Epithelial cell of prostate (primary cell): ENCODE measurements at regions not wholly inside any gene's neighbourhood (a gene's known extent, or its start where the extent isn't known, plus 50 kb on each side); places are given as distances from the start of the nearest gene placed in this dataset.
A peak's percentile ranks its signal among the peaks of the same experiment; 100 is the strongest.
"Not testable (repeated sequence)": the region's sequence is repeated elsewhere in the genome, so short reads cannot be mapped to it uniquely, and the experiment has no call there.

Experiments
- DNase-seq: peaks from one replicate; pipeline ENCODE4 v3.0.0-alpha.2; 2011; ENCODE audit warnings: low read depth, low spot score
- H3K27ac ChIP-seq: fragments of 450-650 bp; 2 replicates; pipeline ENCODE4 v1.5.1; 2017; ENCODE audit warnings: mild to moderate bottlenecking

DNA sequence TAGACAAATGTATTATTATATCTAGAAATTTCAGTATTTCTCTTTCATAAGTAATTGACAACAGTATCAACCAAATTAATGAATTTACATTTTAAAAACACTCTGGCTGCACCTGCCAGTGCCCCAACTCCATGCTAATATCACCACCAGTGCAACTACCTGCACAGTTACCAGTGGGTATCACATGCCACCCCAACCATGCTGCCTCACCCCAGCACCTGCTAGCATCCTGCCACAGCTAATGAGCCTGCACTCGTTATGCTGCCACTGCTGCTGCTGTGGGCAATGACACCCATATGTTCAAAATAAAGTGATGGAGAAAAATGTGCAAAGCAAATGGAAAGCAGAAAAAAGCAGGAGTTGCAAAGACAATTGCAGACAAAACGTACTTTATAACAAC is 855.9 kb upstream of the MANEA start:
- no peak overlapping the region for H3K27ac ChIP-seq
- DNase-seq = no peak

DNA sequence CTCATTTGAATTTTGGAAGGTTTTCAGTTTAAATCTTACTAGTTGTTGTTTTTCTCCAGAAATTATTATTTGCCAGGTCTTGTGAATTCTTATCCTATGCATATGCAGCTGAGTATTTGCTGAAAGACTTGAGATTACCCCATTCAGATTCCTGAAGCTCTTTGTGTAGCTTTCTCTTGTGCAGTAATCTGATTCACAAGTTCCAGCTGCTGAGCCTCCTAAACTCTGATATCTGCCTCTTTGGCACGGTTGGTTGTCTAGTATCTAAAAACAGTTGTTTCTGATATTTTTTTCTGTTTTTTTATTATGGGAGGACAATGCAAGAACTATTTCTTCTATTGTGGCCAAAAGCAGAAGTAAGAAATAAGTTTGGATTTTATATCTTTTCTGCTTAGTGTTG is 863.9 kb upstream of the MANEA start:
- DNase-seq = no peak
- H3K27ac ChIP-seq = no peak overlapping the region

DNA sequence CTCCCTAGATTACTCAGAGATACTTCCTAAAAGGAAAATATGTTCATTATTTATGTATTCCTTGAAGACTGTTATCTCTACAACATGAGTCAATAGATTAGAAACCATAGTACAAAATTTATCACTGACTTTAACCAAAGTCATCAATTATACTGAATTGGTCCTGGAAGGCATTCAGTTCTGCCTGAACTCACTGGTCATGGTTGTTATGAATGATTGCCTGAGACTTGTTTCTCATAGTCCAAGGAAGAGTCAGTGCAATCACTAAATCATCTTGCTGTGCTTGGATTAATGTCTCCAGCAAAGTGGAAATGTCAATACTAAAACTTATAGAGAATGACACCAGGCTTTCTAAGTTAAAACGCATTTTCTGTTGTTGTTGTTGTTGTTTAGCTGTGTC is 878.6 kb upstream of the MANEA start:
- H3K27ac ChIP-seq = no peak overlapping the region

DNA sequence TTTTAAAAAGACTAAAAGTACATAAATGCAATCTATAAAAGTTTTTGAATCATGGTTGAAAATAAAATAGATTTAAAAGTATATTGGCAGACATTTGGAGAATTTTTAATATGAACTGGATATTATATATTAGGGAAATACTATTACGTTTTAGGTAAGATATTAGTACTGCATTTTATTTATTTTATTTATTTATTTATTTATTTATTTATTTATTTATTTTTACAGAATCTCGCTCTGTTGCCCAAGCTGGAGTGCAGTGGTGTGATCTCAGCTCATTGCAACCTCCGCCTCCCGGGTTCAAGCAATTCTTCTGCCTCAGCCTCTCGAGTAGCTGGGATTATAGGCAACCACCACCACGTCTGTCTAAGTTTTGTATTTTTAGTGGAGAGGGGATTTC is 890.1 kb upstream of the MANEA start:
- H3K27ac ChIP-seq, DNase-seq: not testable (repeated sequence)

More for the DNA sequence above, 878.6 kb upstream of the MANEA start:
- no peak for DNase-seq

DNA sequence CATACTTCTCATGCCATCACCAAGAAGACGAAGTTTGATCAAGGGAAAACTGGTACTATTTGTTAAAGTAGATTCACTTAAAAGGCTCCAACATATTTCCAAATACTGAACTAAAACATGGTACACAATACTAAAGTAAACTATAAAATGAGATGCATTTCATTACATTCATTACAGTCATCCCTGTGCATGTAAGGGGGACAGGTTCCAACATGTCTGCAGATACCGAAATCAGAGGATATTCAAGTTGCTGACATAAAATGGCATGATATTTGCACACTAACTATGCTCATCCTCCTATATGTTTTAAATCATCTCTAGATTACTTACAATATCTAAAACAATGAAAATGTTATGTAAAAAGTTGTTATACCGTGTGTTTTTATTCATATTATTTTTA is 893.9 kb upstream of the MANEA start:
- H3K27ac ChIP-seq = peak overlapping the region; percentile 43
- peak; percentile 55 for DNase-seq

DNA sequence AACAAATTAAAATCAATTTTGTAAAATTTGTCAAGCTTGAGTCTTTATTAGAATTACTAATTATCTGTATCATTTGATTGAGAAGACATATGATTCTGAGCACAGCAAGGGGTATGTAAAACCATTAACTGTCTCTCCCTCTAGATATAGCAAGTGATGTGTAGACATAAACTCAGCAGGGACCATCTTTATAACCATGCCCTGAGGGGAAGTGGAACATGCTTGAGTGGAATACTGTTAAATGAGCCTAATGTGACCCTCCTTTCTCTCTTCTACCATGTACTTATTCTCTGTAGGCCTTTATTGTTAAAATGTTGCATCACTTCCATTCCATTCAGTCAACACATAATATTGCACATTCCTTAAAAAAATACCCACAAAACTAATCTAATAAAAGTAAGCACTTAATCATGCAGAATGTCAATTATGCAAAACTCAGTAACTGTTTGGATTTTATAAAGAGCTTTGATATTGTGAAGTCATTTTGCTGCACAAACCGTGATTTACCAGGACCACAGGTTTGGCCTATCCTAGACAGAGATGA is 896.6 kb upstream of the MANEA start:
- DNase-seq = no peak
- no peak overlapping the region for H3K27ac ChIP-seq

DNA sequence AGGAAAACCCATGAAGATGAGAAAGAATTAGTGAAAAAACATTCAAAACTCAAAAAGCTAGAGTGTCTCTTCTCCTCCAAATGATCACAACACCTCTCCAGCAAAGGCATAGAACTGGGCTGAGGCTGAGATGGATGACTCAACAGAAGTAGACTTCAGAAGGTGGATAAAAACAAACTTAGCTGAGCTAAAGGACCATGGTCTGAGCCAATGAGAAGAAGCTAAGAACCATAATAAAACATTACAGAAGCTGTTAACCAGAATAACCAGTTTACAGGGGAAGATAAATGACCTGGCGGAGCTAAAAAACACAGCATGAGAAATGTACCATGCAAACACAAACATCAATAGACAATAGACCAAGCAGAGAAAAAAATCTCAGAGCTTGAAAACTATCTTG is 904.1 kb upstream of the MANEA start:
- DNase-seq = peak; percentile 46
- H3K27ac ChIP-seq = no peak overlapping the region

DNA sequence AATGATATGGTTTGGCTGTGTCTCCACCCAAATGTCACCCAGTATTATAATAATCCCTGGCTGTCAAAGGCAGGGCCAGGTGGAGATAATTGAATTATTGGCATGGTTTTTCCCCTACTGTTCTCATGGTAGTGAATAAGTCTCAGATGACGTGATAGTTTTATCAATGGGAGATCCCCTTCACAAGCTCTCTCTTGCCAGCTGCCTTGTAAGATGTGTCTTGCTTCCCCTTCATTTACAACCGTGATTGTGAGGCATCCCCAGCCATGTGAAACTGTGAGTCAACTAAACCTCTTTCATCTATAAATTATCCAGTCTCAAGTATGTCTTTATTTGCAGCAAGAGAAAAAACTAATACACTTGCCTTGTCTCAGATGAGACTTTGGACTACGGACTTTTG is 907.3 kb upstream of the MANEA start:
- no peak for DNase-seq

DNA sequence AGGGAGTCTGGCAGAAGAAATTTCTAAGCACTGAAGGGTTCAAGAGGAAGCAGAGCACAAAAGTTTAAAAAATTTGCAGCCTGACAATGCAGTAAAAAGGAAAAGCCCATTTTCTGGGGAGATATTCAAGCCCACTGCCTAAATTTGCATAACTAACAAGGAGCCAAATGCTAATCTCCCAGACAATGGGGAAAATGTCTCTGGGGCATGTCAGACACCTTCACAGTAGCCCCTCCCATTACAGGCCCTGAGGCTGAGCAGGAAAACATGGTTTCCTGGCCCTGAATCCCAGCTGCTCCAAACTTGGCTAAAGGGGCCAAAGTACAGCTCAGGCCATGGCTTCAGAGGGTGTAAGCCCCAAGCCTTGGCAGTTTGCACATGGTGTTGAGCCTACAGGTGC is 908.5 kb upstream of the MANEA start:
- DNase-seq = no peak
- H3K27ac ChIP-seq = no peak overlapping the region

More for the DNA sequence above, 907.3 kb upstream of the MANEA start:
- no peak overlapping the region for H3K27ac ChIP-seq

DNA sequence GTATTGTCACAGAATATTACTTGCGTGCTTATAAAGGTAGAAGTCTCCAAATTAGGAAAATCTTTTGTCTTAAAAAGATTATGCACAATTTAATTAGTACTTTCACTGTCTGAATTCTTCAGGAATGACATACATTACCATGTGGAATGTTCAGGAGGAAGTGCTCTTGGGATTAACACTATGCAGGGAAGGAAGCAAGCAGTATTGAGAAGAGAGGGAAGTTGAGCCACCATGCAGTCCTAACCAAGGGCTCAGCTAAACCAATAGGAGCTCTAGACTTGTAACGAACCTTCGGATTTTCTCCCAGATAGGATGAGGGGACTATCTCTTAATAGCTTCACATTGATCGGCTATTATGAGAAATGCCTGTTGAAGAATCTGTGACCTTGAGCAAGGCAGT is 918.4 kb upstream of the MANEA start:
- DNase-seq = no peak
- no peak overlapping the region for H3K27ac ChIP-seq

DNA sequence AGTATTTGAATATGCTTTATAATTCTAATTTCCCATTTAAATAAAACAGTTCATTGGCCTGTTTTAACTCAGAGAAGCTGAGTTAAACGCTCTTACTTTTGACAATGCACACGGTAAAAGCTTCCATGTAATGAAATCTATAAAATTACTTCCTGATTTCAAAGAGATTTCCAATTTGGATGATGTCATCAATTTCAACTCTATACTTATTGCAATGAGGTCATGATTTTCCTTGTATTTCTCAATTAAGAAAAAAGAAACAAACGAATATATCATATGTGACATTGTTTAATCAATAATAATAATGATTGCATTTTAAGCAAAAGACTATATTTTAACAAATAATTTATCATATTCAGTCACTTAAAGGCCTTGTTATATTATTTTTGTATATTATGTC is 926.1 kb upstream of the MANEA start:
- H3K27ac ChIP-seq = no peak overlapping the region
- DNase-seq = no peak

DNA sequence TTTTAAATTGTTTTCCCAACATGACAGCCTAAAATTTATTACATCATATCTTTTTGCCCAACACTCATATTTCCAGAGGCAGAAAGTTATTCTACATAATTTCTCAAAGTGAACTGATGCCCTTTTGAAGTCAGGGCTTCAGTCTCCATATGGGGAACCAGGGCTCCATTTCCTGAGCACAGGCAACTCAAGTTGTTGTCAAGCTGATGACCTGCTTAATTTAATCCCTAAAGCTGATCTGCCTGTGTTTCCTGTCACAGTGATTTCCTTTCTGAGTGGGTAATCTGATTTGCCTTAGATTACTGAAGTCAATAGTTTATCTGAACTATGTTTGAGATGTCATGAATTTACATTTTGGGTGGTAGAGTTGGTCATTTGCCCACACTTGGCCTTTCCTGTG is 932.1 kb upstream of the MANEA start:
- no peak for DNase-seq
- no peak overlapping the region for H3K27ac ChIP-seq

DNA sequence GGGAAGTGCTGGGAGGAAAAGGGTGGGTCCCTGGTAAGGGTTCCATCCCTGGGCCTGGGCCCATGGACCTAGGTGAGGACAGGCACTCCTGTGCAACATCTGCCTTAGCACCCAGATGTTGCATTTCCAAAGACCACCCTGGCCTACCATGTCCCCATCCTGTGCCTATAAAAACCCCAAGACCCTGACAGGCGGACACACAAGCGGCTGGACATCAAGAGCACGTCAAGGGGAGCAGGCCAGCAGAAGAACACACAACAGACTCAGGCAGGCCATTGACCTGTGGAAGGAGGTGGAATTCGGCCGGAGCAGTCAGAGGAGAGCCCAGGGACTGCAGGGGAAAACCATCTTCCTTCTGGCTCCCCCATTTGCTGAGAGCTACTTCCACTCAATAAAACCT is 937.8 kb upstream of the MANEA start:
- DNase-seq = no peak
- no peak overlapping the region for H3K27ac ChIP-seq

DNA sequence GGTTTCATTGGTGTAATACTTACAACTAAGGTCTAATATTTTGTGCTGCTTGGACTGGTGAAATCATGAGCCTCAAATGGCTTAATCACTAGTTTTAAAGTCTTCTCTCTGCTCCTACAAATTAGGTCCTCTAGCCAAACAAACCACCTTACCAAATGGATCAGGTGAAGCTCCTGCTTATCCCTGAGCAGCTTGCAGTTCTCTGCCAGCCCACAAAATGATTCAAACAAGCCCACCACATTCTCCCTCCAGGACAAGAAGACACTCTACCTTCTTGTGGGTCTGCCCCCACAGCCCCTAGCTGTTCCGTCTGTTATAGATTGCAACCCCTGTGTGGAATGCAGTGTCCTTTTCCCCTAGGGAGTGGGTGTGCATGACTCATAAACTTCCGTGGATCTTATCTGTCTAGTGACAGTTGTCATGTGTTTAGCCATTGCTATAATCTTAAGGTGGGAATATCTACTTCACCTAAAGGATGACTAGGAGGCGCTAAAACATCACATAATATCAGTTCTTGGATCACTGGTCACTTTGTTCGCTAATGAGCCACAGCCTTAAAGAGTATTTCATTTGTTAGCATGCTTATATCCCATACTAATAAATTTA is 940.5 kb upstream of the MANEA start:
- peak; percentile 8 for DNase-seq
- no peak overlapping the region for H3K27ac ChIP-seq

DNA sequence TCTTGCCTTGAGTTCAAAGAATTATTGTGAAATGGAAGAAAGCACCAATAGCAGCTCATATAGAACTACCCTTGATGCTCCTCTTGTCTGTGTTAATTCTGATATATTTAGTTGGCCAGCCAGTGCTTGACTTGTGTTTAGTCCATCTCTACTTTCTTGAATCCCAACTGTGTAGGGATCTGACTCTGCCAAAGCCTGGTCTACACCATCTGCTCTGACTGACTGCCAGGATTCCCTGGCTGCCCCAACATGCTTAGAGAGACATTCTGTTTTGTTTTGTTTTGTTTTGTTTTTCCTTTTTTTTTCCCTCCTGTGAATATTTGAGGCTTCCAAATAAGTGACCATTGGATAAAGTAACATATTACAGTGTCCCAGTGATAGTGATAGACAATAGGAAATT is 953.7 kb upstream of the MANEA start:
- H3K27ac ChIP-seq = no peak overlapping the region
- DNase-seq = no peak

DNA sequence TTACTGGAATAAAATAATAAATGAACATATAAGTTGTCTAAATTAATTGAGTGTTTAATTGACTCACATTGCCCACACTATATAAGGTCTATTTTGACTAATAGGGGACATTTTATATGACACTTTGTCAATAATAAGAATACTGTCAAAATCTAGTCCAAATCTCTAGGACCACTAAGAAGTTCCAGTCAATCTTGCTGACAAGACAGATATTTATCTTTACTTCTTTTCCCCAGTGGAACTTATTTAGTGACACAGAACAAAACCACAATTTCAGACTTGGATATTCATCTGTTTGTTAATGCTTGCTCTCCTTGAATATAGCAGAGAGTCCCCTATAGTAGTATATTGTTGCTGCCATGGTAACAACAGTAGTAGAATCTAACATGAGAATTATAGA is 954.6 kb upstream of the MANEA start:
- H3K27ac ChIP-seq = no peak overlapping the region
- DNase-seq = no peak

DNA sequence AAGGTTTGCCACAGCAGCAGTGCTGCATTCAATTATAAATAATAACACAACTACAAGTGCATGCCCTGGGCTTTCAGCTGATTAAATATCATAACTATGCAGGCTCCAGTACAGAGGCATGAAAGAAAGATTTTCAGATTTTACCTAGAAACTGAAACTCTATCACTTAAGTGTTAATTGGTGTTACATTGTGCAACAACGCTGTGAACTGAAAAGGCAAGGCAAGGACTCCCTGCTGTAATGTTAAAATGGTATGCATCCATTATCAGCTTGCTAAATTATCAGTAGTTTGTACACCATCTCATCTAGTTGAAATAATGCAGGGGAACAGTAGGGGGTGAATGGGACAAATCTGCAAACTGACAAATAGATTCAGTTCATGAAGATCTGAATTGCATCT is 976.7 kb upstream of the MANEA start:
- H3K27ac ChIP-seq = no peak overlapping the region
- DNase-seq = no peak

DNA sequence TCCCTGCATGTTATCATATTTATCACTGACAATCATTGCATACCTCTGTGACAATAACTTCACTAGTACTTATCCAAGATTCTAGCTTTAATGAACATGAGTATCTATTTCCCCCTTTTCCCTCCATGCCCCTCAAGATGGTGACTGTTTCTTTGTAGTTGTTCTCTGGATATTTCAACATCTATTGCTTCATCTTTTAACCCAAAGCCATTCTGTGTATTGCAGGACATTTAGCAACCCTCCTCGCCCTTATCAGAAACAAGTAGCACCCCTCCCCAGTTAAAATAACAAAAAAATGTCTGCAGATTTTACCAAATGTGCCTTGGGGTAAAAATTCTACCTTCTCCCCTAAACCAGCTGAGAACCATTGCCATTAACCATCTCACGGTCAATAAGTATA is 979.8 kb upstream of the MANEA start:
- no peak overlapping the region for H3K27ac ChIP-seq
- DNase-seq = no peak

DNA sequence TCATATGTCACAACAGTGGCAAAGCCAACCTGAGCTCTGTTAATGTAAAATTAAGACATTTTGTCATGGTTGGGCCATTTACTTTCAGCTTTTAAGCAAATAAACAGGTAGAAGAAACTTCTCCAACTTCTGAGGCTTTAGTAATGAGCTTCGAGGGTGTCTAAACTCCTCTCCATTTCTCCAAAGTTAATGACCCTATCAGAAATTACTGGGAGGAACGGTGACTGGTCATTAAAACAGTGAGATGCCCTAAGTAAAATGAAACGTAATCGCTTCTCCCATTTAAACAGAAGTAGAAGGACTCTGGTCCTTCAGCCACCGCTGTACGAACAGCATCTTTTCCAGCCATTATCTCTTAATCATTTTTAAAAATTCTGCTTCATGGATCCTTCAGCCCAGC is 986.9 kb upstream of the MANEA start:
- no peak overlapping the region for H3K27ac ChIP-seq
- DNase-seq = no peak

DNA sequence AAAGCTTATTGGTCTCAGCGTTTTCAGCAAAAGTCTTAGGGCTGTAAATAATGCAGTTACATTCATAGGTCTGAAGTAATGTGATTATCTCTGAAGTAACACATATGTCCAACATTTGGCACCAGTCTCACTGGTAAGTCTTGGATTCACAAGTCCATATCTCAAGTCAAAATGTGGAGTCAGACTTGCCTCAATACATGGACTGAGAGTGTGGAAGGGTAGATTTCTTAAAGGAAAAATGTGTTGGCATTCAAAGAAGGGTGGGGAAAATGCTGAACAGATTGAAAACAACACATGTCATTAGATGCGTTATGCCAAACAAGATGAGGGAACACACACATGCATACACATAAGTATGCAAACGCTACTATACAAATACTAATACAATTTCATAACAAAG is 989.0 kb upstream of the MANEA start:
- DNase-seq = no peak
- no peak overlapping the region for H3K27ac ChIP-seq

DNA sequence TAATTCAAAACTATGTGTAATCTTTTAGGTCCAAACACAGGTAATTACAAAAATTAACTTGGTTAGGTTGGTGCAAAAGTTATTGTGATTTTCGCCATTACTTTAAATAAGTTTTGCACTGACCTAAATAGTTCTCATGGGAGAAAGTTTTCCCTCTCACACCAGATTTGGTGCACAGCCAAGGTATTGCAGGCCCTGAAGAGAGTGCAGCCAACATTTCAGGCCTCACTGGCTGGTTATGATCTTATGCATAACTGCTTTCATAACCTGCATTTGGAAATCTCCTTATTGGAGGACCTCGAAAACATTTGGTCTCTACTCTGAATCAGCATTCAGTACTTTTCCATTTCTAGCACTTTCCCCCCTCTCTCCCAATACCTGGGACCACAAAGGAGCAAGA is 993.1 kb upstream of the MANEA start:
- H3K27ac ChIP-seq = no peak overlapping the region
- DNase-seq = no peak

DNA sequence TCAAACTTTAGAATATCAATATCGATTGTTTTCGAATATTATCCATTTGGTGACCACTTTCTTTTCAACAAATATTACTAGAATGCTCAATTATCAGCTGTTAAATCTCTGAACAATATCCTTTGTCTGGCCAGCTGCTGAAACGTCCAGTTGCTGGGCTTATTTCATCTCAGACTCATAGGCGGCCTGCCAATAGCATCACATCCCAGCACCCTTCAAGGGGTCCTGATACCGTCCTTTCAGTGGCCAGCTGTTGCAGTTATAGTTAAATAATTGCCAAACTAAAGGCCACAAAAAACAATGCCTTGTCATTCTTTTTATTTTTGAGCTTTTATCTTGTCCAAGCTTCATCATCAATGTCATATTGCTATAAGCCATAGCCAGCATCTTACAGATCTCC is 1006.8 kb upstream of the MANEA start:
- DNase-seq = no peak
- no peak overlapping the region for H3K27ac ChIP-seq

DNA sequence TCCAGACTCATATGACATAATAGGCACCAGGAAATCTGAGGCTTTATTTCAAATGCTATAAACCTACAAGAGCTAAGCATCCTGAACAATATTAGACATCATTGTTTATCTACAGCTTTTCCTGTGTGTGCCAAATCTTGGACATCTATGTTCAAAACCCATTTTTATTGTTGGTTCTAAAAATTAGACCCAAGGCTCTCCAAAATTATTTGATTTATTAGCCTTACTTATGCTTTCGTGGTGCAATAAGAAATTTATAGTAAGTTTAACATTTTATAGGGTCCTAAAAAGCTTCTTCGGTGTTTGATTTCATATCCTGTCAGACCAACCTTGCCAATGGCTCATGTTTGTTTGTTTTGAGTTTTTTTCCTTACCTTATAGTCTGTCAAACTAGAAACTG is 1014.5 kb upstream of the MANEA start:
- H3K27ac ChIP-seq = no peak overlapping the region
- no peak for DNase-seq
